GM19099 (cell line): ENCODE measurements at regions not wholly inside any gene's neighbourhood (a gene's known extent, or its start where the extent isn't known, plus 50 kb on each side); places are given as distances from the start of the nearest gene placed in this dataset.

Experiments used
- POLR2A ChIP-seq: IDR thresholded peaks from 3 replicates; pipeline ENCODE4 v1.6.1; 2011; ENCODE audit warnings: low read depth; ENCODE audit not compliant: insufficient read length; ENCODE audit errors: extremely low read depth

DNA sequence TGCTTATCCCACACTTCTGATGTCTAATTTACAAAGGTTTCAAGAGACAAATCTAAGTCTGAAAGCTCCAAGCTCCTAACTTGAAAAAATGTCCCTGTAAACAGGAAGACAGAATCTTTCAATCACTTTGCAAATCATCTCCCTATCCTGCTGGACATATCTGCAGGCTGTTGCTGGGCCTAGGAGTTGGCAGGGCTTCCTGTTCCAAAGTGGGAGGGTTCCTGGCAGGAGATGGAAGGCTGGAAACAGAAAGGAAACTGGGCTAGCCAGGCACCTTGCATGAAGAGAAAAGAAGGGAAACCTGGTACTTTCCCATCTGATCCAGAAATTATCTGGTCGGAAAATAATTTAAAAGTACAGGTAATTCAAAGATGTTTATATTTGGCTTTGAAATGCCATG is 227.3 kb upstream of the IL12A start:
- no peak for TF ChIP-seq POLR2A

DNA sequence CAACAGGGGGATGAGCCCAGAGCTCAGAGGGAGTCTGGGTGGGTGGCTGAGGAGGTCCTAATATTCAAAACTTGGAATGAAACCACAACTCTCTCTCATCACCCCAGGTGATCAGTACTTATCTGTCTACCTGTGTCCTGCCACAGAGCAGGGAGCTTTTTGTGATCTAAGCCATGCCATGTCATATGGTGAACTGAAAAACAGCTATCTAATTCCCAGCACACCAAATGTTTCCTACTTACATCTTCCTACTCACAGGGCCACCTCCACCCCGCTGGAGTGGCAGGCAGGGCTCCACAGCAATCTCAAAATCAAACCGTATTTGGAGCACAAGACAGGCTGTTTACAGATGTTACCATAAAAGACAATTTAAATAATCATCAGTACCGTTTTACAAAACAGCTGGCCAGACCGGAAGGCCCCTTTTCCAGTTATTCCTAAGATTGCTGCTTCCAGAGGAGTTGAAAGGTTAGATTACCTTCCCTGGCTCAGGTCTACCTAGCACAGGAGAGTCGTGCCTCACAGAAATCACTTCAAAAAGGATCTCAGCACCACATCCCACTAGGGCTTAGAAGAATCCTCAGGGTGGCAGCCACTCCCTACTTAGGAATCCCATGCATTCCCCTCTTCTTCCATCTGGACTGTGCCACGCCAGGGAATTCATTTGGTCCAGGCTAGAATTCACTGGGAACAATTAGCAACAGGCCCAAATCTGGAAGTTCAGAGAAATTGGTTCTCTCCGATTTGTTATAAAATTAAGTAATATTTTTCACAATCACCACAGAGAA is 226.6 kb upstream of the IL12A start:
- no peak for TF ChIP-seq POLR2A

GRCh38 chr3:159763011-159763601 is 225.5 kb upstream of the IL12A start:
- no peak for TF ChIP-seq POLR2A

GRCh38 chr3:159763602-159764489 is 224.8 kb upstream of the IL12A start:
- TF ChIP-seq POLR2A = no peak

- TF ChIP-seq POLR2A = no peak
Observed at GRCh38 chr3:159764490-159765029, 224.1 kb upstream of the IL12A start.

GRCh38 chr3:159765030-159765859 is 223.4 kb upstream of the IL12A start:
- TF ChIP-seq POLR2A = no peak

DNA sequence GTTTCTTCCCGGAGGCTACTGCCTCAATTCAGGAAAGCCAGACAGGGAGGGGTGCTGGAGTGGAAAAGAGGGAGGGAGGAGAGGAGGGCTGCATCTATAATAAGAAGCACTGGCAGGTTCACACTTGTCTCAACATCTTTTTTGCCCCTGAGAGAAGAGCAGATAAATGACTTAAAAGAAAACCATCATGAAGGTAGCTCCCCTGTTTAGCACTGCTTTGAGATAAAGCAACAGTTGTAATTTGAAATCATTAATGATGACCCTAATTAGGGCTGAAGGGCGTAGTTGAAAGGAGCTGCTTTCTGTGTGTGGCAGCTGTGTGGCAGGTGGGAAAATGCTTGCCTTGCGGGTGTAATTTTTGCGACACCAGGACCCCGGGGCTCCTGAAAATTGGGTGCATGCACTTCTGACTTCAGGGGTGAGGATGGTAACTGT is 222.8 kb upstream of the IL12A start:
- no peak for TF ChIP-seq POLR2A

GRCh38 chr3:159766563-159767185 is 222.0 kb upstream of the IL12A start:
- TF ChIP-seq POLR2A = no peak

GRCh38 chr3:159770998-159771397 is 217.6 kb upstream of the IL12A start:
- TF ChIP-seq POLR2A = no peak

- TF ChIP-seq POLR2A = no peak
Observed at GRCh38 chr3:159771865-159772611, 216.6 kb upstream of the IL12A start.

DNA sequence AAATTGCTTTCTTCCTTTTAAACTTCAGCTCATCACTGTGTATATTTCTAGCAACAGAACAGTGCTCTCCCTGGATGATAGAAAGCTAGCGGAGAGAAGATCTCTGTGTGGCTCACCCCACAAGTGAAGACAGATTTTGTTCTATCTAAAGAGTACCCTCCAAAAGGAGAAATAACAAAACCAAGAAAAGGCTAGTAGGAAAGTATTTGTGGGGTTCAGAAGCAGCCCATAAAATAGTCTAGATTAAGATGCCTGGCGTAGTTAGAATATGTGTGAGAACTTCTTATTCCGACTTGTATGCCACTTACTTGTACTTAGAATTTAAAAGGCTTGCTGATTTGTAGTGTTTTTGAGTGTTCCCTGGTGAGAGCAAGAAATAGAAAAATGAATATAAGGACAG is 214.9 kb upstream of the IL12A start:
- no peak for TF ChIP-seq POLR2A

- TF ChIP-seq POLR2A = no peak
Observed at GRCh38 chr3:159775372-159775961, 213.2 kb upstream of the IL12A start.

GRCh38 chr3:159776779-159777178 is 211.9 kb upstream of the IL12A start:
- no peak for TF ChIP-seq POLR2A
